ENCODE measurements at regions not wholly inside any gene's neighbourhood (a gene's known extent, or its start where the extent isn't known, plus 50 kb on each side); places are given as distances from the start of the nearest gene placed in this dataset.

DNA sequence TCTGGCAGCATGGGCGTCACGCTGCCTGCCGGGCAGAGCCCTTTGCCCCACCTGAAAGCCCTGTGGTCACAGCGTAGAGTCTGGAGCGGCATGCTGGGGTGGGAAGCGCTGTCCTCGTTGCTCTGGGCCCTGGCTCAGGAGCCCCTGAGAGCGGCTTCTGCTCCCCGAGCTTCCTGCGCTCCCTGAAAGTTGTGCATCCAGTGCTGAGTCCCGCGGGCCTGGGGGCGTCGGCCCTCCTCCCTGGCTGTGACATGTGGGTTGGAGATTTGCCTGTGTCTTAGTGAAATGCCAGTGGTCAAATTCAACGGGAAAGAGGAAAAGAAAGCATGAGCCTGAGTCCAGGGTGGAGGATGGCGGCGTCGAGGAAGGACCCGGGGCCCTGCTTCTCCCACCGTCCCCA, 1208.0 kb downstream of the BRD1 start:
- TF ChIP-seq EZH2phosphoT487 (conservative IDR thresholded peaks at IDR 0.05; ENCODE audit: low read length): no peak
- TF ChIP-seq, protein P1, sequence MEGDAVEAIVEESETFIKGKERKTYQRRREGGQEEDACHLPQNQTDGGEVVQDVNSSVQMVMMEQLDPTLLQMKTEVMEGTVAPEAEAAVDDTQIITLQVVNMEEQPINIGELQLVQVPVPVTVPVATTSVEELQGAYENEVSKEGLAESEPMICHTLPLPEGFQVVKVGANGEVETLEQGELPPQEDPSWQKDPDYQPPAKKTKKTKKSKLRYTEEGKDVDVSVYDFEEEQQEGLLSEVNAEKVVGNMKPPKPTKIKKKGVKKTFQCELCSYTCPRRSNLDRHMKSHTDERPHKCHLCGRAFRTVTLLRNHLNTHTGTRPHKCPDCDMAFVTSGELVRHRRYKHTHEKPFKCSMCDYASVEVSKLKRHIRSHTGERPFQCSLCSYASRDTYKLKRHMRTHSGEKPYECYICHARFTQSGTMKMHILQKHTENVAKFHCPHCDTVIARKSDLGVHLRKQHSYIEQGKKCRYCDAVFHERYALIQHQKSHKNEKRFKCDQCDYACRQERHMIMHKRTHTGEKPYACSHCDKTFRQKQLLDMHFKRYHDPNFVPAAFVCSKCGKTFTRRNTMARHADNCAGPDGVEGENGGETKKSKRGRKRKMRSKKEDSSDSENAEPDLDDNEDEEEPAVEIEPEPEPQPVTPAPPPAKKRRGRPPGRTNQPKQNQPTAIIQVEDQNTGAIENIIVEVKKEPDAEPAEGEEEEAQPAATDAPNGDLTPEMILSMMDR (IDR thresholded peaks at IDR 0.05; ENCODE audit: insufficient read depth, low read length, poor library complexity, severe bottlenecking): no peak
